ENCODE measurements at regions not wholly inside any gene's neighbourhood (a gene's known extent, or its start where the extent isn't known, plus 50 kb on each side); places are given as distances from the start of the nearest gene placed in this dataset.

DNA sequence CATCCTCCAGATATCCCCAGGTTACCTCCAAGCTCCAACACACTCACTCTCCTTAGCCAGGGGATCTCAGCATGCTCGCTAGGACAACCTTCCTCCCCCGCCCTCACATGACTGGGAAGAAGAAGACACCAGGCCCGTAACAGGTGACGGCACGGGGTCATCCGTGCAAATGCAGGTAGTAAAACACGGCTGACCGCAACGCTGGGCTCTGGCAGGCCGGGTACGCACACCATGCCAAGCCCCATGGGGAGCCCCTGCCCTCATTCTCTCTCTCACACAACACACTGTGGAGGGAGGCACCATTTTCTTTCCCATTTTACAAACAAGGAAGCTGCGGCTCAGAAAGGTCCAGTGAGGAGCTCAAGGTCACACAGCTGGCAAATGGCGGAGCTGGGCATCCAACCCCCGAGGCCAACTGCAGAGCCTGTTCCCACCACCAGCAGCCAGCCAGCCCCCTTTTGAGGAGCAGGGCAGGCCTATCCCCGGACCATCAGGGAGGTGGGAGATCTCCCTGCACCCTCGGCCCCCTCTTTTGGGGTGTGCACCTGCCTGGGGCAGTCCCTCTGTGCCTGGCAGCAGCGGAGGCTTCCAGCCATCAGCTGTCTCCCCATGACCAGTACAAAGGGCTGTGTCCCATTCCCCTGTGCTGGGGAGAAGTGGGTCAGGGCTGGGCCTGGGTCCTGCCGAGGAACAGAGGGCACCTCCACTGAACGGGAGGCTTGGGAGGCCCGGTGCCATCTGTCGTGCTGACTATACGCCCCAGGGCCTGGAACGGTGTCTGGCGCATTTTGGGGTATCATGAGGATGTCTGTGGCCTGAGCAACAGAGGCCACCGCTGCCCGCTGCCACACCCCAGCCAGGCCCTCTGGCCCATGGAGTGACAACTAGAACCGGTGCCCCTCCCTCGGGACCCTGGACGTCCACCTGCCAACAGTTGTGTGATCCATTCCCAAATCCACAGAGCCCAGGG is 280.9 kb downstream of the CTTN start:
- H2BK15ac ChIP-seq (ENCODE audit: low read depth, low read length), result no peak overlapping the region
- H4K20me1 ChIP-seq (ENCODE audit: control insufficient read depth, insufficient read depth, insufficient read length), result no peaks in the 10 kb centered on the region
- H2BK5ac ChIP-seq (ENCODE audit: insufficient read length, low read length), result no peak overlapping the region
- TF ChIP-seq CTCF (conservative IDR thresholded peaks at IDR 0.05), result no peak
- H3K4me1 ChIP-seq (ENCODE audit: insufficient read depth, low read length), result 0 out of 2 replicates have a peak, but pooled peaks cover 5% of the 10 kb centered on the region
- Mint-ChIP-seq H3K27ac (peak overlapping the region in 1 of 3 experiments; percentile 16; a peak in 1 of 7 replicates), H3K4me1 (peaks cover 27 to 30% of the 10 kb centered on the region in 2 experiments), H3K4me3 (no peak overlapping the region), H3K27me3 (ENCODE audit: low read depth) (peaks cover 1% of the 10 kb centered on the region; the same call in 1 of the 2 replicates), H3K9me3 (no peaks in the 10 kb centered on the region), H3K36me3 (ENCODE audit: insufficient read depth in 1 of 3, low read depth in 3 of 3) (peaks cover 0 to 3% (median 0%) of the 10 kb centered on the region in 3 experiments; a peak in 2 of 7 replicates)
- H2AK5ac ChIP-seq (ENCODE audit: insufficient read length, low read length), result no peak overlapping the region
- H3K23me2 ChIP-seq (ENCODE audit: insufficient read length, low read depth, low read length, poor library complexity, severe bottlenecking), result no peaks in the 10 kb centered on the region
- H3K4me2 ChIP-seq (ENCODE audit: insufficient read depth, insufficient read length, low read length), result no peak overlapping the region
- no peak overlapping the region for H3K23ac ChIP-seq (ENCODE audit: insufficient read length, low read depth, low read length)
- H3K14ac ChIP-seq (ENCODE audit: insufficient read depth, low read length), result no peak overlapping the region
- H4K91ac ChIP-seq (ENCODE audit: insufficient read length, low read depth, low read length), result no peak overlapping the region
- H2BK20ac ChIP-seq (ENCODE audit: low read depth, low read length, poor library complexity, severe bottlenecking), result no peak overlapping the region
- no peaks in the 10 kb centered on the region for H3K9me3 ChIP-seq (ENCODE audit: control insufficient read depth, low read depth, low read length)
- H2BK120ac ChIP-seq (ENCODE audit: low read depth, low read length, poor library complexity, severe bottlenecking), result no peak overlapping the region
- peak overlapping the region; percentile 1 for H3K18ac ChIP-seq (ENCODE audit: insufficient read length, low read depth, low read length)
- DNase-seq, result no peak
- H2AFZ ChIP-seq (ENCODE audit: low read length), result no peak overlapping the region
- H3K27me3 ChIP-seq (ENCODE audit: insufficient read depth, low read length), result no peaks in the 10 kb centered on the region
- H3K56ac ChIP-seq (ENCODE audit: insufficient read length, low read depth, low read length), result no peak overlapping the region
- no peak overlapping the region for H3K4ac ChIP-seq (ENCODE audit: low read depth, low read length)
- H3K9ac ChIP-seq (ENCODE audit: extremely low read depth, insufficient read length, low read length), result no peak overlapping the region
- WGBS (ENCODE audit: extremely low coverage, insufficient read length, low lambda C conversion rate), result no CpG with 5 or more reads among the region's 29 CpGs
- no peak overlapping the region for H3T11ph ChIP-seq (ENCODE audit: low read length)
- no peaks in the 10 kb centered on the region for H3K79me1 ChIP-seq (ENCODE audit: insufficient read depth, low read depth, low read length, poor library complexity, severe bottlenecking)
- H3K27ac ChIP-seq (ENCODE audit: insufficient read length, low read depth, low read length), result no peak overlapping the region
- H4K5ac ChIP-seq (ENCODE audit: insufficient read length, low read depth, low read length), result no peak overlapping the region
- H3K79me2 ChIP-seq (ENCODE audit: insufficient read depth, low read length), result no peaks in the 10 kb centered on the region
- H2BK12ac ChIP-seq (ENCODE audit: insufficient read length, low read depth, low read length), result no peak overlapping the region
- no peak overlapping the region for H4K8ac ChIP-seq (replicated peaks; ENCODE audit: insufficient read length, low read depth, low read length)
